IPS-20b (cell line): ENCODE measurements at regions not wholly inside any gene's neighbourhood (a gene's known extent, or its start where the extent isn't known, plus 50 kb on each side); places are given as distances from the start of the nearest gene placed in this dataset.
"Not testable (repeated sequence)": the region's sequence is repeated elsewhere in the genome, so short reads cannot be mapped to it uniquely, and the experiment has no call there.

Experiments used
- H3K27ac ChIP-seq: one replicate; pipeline ENCODE4 v1.5.1; 2013; ENCODE audit warnings: low read length
- H3K27me3 ChIP-seq: 2 replicates; pipeline ENCODE4 v1.6.1; 2013; ENCODE audit warnings: mild to moderate bottlenecking, low read length, inconsistent platforms; ENCODE audit not compliant: insufficient read depth
- H3K36me3 ChIP-seq: 2 replicates; pipeline ENCODE4 v1.6.1; 2013; ENCODE audit warnings: low read depth, mild to moderate bottlenecking, inconsistent platforms, low read length, moderate library complexity; ENCODE audit not compliant: insufficient read depth
- H3K4me1 ChIP-seq: 2 replicates; pipeline ENCODE4 v1.6.1; 2013; ENCODE audit warnings: mild to moderate bottlenecking, control low read depth, inconsistent platforms, low read length, moderate library complexity; ENCODE audit not compliant: insufficient read depth
- H3K4me3 ChIP-seq: 2 replicates; pipeline ENCODE4 v1.5.1; 2013; ENCODE audit warnings: mild to moderate bottlenecking, low read length, inconsistent platforms
- H3K9ac ChIP-seq: 2 replicates; pipeline ENCODE4 v1.6.1; 2013; ENCODE audit warnings: low read depth, mild to moderate bottlenecking, inconsistent platforms, low read length, moderate library complexity
- H3K9me3 ChIP-seq: 2 replicates; pipeline ENCODE4 v1.6.1; 2013; ENCODE audit warnings: mild to moderate bottlenecking, low read depth, low read length, inconsistent platforms; ENCODE audit not compliant: insufficient read depth

- not testable (repeated sequence) for H3K9ac ChIP-seq, H3K4me3 ChIP-seq, H3K9me3 ChIP-seq, H3K27me3 ChIP-seq, H3K27ac ChIP-seq, H3K4me1 ChIP-seq, H3K36me3 ChIP-seq
Measured at GRCh38 chr2:87425717-87426116, 322.2 kb upstream of the PLGLB2 start.

GRCh38 chr2:87428452-87429130 is 319.3 kb upstream of the PLGLB2 start:
- H3K4me1 ChIP-seq, H3K27ac ChIP-seq, H3K9me3 ChIP-seq, H3K9ac ChIP-seq, H3K27me3 ChIP-seq, H3K36me3 ChIP-seq, H3K4me3 ChIP-seq: not testable (repeated sequence)

GRCh38 chr2:87429206-87429930 is 318.5 kb upstream of the PLGLB2 start:
- not testable (repeated sequence) for H3K4me1 ChIP-seq, H3K27ac ChIP-seq, H3K27me3 ChIP-seq

GRCh38 chr2:87429931-87430275 is 318.0 kb upstream of the PLGLB2 start:
- not testable (repeated sequence) for H3K27me3 ChIP-seq, H3K27ac ChIP-seq, H3K36me3 ChIP-seq, H3K4me3 ChIP-seq, H3K4me1 ChIP-seq, H3K9ac ChIP-seq, H3K9me3 ChIP-seq

More at GRCh38 chr2:87429206-87429930, 318.5 kb upstream of the PLGLB2 start:
- H3K9ac ChIP-seq, H3K4me3 ChIP-seq, H3K9me3 ChIP-seq, H3K36me3 ChIP-seq: not testable (repeated sequence)

GRCh38 chr2:87431051-87431450 is 316.8 kb upstream of the PLGLB2 start:
- H3K9ac ChIP-seq, H3K4me3 ChIP-seq, H3K4me1 ChIP-seq, H3K36me3 ChIP-seq, H3K27me3 ChIP-seq, H3K27ac ChIP-seq, H3K9me3 ChIP-seq: not testable (repeated sequence)

GRCh38 chr2:87432711-87433453 is 315.0 kb upstream of the PLGLB2 start:
- not testable (repeated sequence) for H3K27ac ChIP-seq, H3K4me1 ChIP-seq, H3K9me3 ChIP-seq, H3K27me3 ChIP-seq, H3K9ac ChIP-seq, H3K36me3 ChIP-seq, H3K4me3 ChIP-seq

GRCh38 chr2:87436007-87436406 is 311.9 kb upstream of the PLGLB2 start:
- not testable (repeated sequence) for H3K9ac ChIP-seq, H3K27me3 ChIP-seq, H3K9me3 ChIP-seq, H3K36me3 ChIP-seq, H3K4me1 ChIP-seq, H3K27ac ChIP-seq, H3K4me3 ChIP-seq

- H3K4me1 ChIP-seq, H3K27ac ChIP-seq, H3K4me3 ChIP-seq, H3K36me3 ChIP-seq, H3K27me3 ChIP-seq, H3K9ac ChIP-seq, H3K9me3 ChIP-seq: not testable (repeated sequence)
Measured at GRCh38 chr2:87437701-87438260, 310.1 kb upstream of the PLGLB2 start.

GRCh38 chr2:87438780-87439454 is 309.0 kb upstream of the PLGLB2 start:
- H3K9ac ChIP-seq, H3K36me3 ChIP-seq, H3K27ac ChIP-seq, H3K4me1 ChIP-seq, H3K9me3 ChIP-seq, H3K27me3 ChIP-seq, H3K4me3 ChIP-seq: not testable (repeated sequence)

GRCh38 chr2:87439617-87440204 is 308.2 kb upstream of the PLGLB2 start:
- not testable (repeated sequence) for H3K9me3 ChIP-seq

GRCh38 chr2:87440650-87441049 is 307.2 kb upstream of the PLGLB2 start:
- not testable (repeated sequence) for H3K27ac ChIP-seq, H3K4me3 ChIP-seq, H3K9ac ChIP-seq, H3K4me1 ChIP-seq, H3K9me3 ChIP-seq, H3K36me3 ChIP-seq, H3K27me3 ChIP-seq

More at GRCh38 chr2:87439617-87440204, 308.2 kb upstream of the PLGLB2 start:
- H3K4me1 ChIP-seq, H3K4me3 ChIP-seq, H3K27me3 ChIP-seq, H3K27ac ChIP-seq, H3K36me3 ChIP-seq, H3K9ac ChIP-seq: not testable (repeated sequence)
